PC-3 (cell line): ENCODE measurements at regions not wholly inside any gene's neighbourhood (a gene's known extent, or its start where the extent isn't known, plus 50 kb on each side); places are given as distances from the start of the nearest gene placed in this dataset.
A peak's percentile ranks its signal among the peaks of the same experiment; 100 is the strongest.
"Not testable (repeated sequence)": the region's sequence is repeated elsewhere in the genome, so short reads cannot be mapped to it uniquely, and the experiment has no call there.

ENCODE experiments used
- ATAC-seq: fragments of 200-7000 bp; cut with Tn5 transposase; 2 replicates; pipeline ENCODE4 v1.9.1; 2020; ENCODE audit warnings: mild to moderate bottlenecking, moderate library complexity
- BruUV-seq: library from RNA; stranded (reverse); fragments of 400-500 nt; replicated peaks from 2 replicates; lab custom pipeline; 2021; lab: Mats Ljungman, UMichigan
- CTCF ChIA-PET: fragments of 300-600 bp; sonication (Branson Sonifier 250); formaldehyde crosslinking; loops from one replicate; lab custom pipeline; 2022; ENCODE audit warnings: antibody characterized with exemption; lab: Charles Lee
- POLR2A ChIA-PET: fragments of 300-600 bp; sonication (Branson Sonifier 250); formaldehyde crosslinking; loops from one replicate; lab custom pipeline; 2022; ENCODE audit warnings: antibody characterized with exemption; ENCODE audit not compliant: unreplicated experiment; lab: Charles Lee
- DNase-seq: peaks from one replicate; pipeline ENCODE4 v3.0.0-alpha.2; 2015
- H2AFZ ChIP-seq: fragments of 300-600 bp; sonication (generic); 2 replicates; pipeline ENCODE4 v1.6.0; 2016; ENCODE audit warnings: antibody characterized with exemption, low read length
- H3F3A ChIP-seq: fragments of 300-600 bp; sonication (generic); one replicate; pipeline ENCODE4 v1.6.0; 2017; ENCODE audit warnings: antibody characterized with exemption, low read length, control low read depth, mild to moderate bottlenecking; ENCODE audit not compliant: unreplicated experiment
- H3K27ac ChIP-seq: fragments of 300-600 bp; sonication (generic); 2 replicates; pipeline ENCODE4 v1.5.1; 2016; ENCODE audit warnings: mild to moderate bottlenecking, low read length
- H3K27me3 ChIP-seq: fragments of 300-600 bp; sonication (generic); 2 replicates; pipeline ENCODE4 v1.6.1; 2016; ENCODE audit warnings: low read length, mixed read lengths
- H3K36me3 ChIP-seq: fragments of 300-600 bp; sonication (generic); 2 replicates; pipeline ENCODE4 v1.6.1; 2016; ENCODE audit warnings: low read depth, mixed run types, low read length, mixed read lengths
- H3K4me1 ChIP-seq: fragments of 300-600 bp; sonication (generic); 2 replicates; pipeline ENCODE4 v1.5.1; 2016; ENCODE audit warnings: low read length; ENCODE audit not compliant: insufficient read depth
- H3K4me2 ChIP-seq: fragments of 300-600 bp; sonication (generic); 2 replicates; pipeline ENCODE4 v1.6.0; 2016; ENCODE audit warnings: low read length
- H3K4me3 ChIP-seq: fragments of 300-600 bp; sonication (generic); 2 replicates; pipeline ENCODE4 v1.5.1; 2016; ENCODE audit warnings: mild to moderate bottlenecking, low read length, mixed read lengths
- H3K79me2 ChIP-seq: fragments of 300-600 bp; sonication (generic); 2 replicates; pipeline ENCODE4 v1.6.1; 2017; ENCODE audit warnings: low read length, mixed read lengths
- H3K9ac ChIP-seq: fragments of 300-600 bp; sonication (generic); 2 replicates; pipeline ENCODE4 v1.6.0; 2016; ENCODE audit warnings: mild to moderate bottlenecking, low read length
- H3K9me2 ChIP-seq: fragments of 300-600 bp; sonication (generic); replicated peaks from 2 replicates; pipeline ENCODE4 v1.6.1; 2016; ENCODE audit warnings: mixed run types, low read length, mixed read lengths
- H3K9me3 ChIP-seq: fragments of 300-600 bp; sonication (generic); 2 replicates; pipeline ENCODE4 v1.6.1; 2016; ENCODE audit warnings: low read length, mixed read lengths
- H4K20me1 ChIP-seq: fragments of 300-600 bp; sonication (generic); 2 replicates; pipeline ENCODE4 v1.6.1; 2016; ENCODE audit warnings: low read length, mixed read lengths
- EZH2 ChIP-seq: fragments of 300-600 bp; sonication (generic); IDR thresholded peaks from one replicate; pipeline ENCODE4 v1.6.1; 2017; ENCODE audit warnings: antibody characterized with exemption, mild to moderate bottlenecking, low read length; ENCODE audit not compliant: unreplicated experiment
- EZH2phosphoT487 ChIP-seq: fragments of 300-600 bp; sonication (generic); IDR thresholded peaks from 2 replicates; pipeline ENCODE4 v1.6.1; 2018; ENCODE audit warnings: mild to moderate bottlenecking, antibody characterized with exemption, low read length, borderline replicate concordance
- intact Hi-C: fragments of 100-400 bp; cut with micrococcal nuclease; formaldehyde crosslinking; loops from 2 replicates; pipeline ENCODE4 v1.9.0; 2023
- TF ChIP-seq, protein P1 (sequence below): fragments of 300-600 bp; sonication (generic); conservative IDR thresholded peaks from 2 replicates; pipeline ENCODE4 v1.5.1; 2017; ENCODE audit warnings: antibody characterized with exemption, low read depth, mild to moderate bottlenecking, low read length

DNA sequence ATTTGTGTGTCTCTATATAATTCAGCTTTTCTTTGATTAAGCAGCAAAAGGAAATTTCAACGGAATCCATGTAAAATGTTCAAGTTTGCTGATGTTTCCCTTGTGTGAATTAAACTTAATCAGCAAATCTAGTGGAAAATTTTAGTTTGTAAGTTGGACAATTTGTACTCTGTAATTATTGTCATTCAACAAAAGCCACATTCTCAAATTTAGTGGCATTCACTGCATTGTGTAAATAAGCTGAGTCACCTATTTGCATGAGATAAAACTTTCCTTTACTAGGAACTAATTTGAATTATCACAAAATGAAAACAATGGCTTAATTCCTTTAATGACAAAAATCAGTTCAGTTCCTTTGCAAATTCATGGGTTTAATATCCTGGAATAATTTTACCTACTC is 784.2 kb upstream of the CCDC179 start:
- intact Hi-C loops: no loop called here
- Histone ChIP-seq H3K36me3 (no peaks in the 10 kb centered on the region), H3K79me2 (no peaks in the 10 kb centered on the region), H3K27me3 (no peaks in the 10 kb centered on the region), H3K4me2 (no peak overlapping the region), H4K20me1 (no peaks in the 10 kb centered on the region), H3K9me2 (no peaks in the 10 kb centered on the region), H3K27ac (no peak overlapping the region), H3K9me3 (no peaks in the 10 kb centered on the region), H3K4me3 (no peak overlapping the region), H3K4me1 (peaks cover 6% of the 10 kb centered on the region; the same call in 1 of the 2 replicates), H3F3A (no peaks in the 10 kb centered on the region), H2AFZ (no peak overlapping the region), H3K9ac (no peak overlapping the region)
- CTCF ChIA-PET: no interaction called here
- POLR2A ChIA-PET: interaction anchor here (0.5 kb wide), 1 partner anchor 10 kb away, joined by 4 read pairs; no protein-coding TSS in a partner anchor
- DNase-seq: no peak
- TF ChIP-seq EZH2: no peak
- TF ChIP-seq EZH2phosphoT487: no peak
- TF ChIP-seq, protein P1, sequence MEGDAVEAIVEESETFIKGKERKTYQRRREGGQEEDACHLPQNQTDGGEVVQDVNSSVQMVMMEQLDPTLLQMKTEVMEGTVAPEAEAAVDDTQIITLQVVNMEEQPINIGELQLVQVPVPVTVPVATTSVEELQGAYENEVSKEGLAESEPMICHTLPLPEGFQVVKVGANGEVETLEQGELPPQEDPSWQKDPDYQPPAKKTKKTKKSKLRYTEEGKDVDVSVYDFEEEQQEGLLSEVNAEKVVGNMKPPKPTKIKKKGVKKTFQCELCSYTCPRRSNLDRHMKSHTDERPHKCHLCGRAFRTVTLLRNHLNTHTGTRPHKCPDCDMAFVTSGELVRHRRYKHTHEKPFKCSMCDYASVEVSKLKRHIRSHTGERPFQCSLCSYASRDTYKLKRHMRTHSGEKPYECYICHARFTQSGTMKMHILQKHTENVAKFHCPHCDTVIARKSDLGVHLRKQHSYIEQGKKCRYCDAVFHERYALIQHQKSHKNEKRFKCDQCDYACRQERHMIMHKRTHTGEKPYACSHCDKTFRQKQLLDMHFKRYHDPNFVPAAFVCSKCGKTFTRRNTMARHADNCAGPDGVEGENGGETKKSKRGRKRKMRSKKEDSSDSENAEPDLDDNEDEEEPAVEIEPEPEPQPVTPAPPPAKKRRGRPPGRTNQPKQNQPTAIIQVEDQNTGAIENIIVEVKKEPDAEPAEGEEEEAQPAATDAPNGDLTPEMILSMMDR: no peak
- BruUV-seq: no TSS peak
- ATAC-seq: peak; percentile 48; the same call in 1 of the 2 replicates

DNA sequence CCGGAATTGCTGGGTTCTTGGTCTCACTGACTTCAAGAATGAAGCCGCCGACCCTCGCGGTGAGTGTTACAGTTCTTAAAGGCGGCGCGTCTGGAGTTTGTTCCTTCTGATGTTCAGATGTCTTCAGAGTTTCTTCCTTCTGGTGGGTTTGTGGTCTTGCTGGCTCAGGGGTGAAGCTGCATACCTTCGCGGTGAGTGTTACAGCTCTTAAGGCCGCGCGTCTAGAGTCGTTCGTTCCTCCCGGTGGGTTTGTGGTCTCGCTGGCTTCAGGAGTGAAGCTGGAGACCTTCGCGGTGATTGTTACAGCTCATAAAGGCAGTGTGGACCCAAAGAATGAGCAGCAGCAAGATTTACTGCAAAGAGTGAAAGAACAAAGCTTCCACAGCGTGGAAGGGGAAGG is 792.1 kb upstream of the CCDC179 start:
- H2AFZ ChIP-seq, H3K4me1 ChIP-seq, H3K36me3 ChIP-seq, H3K9ac ChIP-seq, H3F3A ChIP-seq, H3K9me3 ChIP-seq, DNase-seq, H3K27me3 ChIP-seq, H3K9me2 ChIP-seq, POLR2A ChIA-PET, ATAC-seq, H4K20me1 ChIP-seq, BruUV-seq, H3K79me2 ChIP-seq, H3K27ac ChIP-seq, H3K4me2 ChIP-seq, H3K4me3 ChIP-seq, CTCF ChIA-PET: not testable (repeated sequence)
- intact Hi-C loops: loop anchor here (10.0 kb wide), 2 partner anchors 538 to 628 kb away; no protein-coding TSS in a partner anchor

DNA sequence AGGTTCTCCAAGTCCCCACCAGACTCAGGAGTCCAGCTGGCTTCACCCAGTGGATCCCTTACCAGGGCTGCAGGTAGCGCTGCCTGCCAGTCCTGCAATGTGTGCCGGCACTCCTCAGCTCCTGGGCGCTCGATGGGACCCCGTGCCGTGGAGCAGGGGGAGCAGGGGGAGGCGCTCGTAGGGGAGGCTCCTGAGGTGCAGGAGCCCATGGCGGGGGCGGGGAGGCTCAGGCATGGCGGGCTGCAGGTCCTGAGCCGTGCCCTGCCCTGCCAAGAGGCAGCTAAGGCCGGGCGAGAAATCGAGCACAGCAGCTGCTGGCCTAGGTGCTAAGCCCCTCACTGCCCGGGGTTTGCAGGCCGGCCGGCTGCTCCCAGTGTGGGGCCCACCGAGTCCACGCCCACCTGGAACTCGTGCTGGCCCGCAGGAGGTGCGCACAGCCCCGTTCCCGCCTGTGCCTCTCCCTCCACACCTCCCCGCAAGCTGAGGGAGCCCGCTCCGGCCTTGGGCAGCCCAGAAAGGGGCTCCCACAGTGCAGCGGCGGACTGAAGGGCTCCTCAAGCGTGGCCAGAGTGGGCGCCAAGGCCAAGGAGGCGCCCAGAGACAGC is 792.9 kb upstream of the CCDC179 start:
- intact Hi-C loops: loop anchor here (10.0 kb wide), 2 partner anchors 538 to 628 kb away; no protein-coding TSS in a partner anchor
- H3K9ac ChIP-seq: no peak overlapping the region
- H3K79me2 ChIP-seq: no peaks in the 10 kb centered on the region
- DNase-seq (no peak), ATAC-seq (no peak)
- TF ChIP-seq, protein P1: no peak
- TF ChIP-seq EZH2 (no peak), EZH2phosphoT487 (no peak)
- no TSS peak for BruUV-seq
- H3K9me2 ChIP-seq: no peaks in the 10 kb centered on the region
- H3K36me3 ChIP-seq: no peaks in the 10 kb centered on the region
- H3K27ac ChIP-seq: no peak overlapping the region
- H4K20me1 ChIP-seq: no peaks in the 10 kb centered on the region
- H3K4me1 ChIP-seq: no peaks in the 10 kb centered on the region
- no peak overlapping the region for H3K4me2 ChIP-seq
- H3K4me3 ChIP-seq: no peak overlapping the region
- H3K9me3 ChIP-seq: no peaks in the 10 kb centered on the region
- ChIA-PET POLR2A (no interaction called here), CTCF (no interaction called here)
- no peaks in the 10 kb centered on the region for H3K27me3 ChIP-seq
- H2AFZ ChIP-seq: no peak overlapping the region
- H3F3A ChIP-seq: no peaks in the 10 kb centered on the region
